PC-3 (cell line): ENCODE measurements at regions not wholly inside any gene's neighbourhood (a gene's known extent, or its start where the extent isn't known, plus 50 kb on each side); places are given as distances from the start of the nearest gene placed in this dataset.

ENCODE experiments used
- EZH2 ChIP-seq: fragments of 300-600 bp; sonication (generic); IDR thresholded peaks from one replicate; pipeline ENCODE4 v1.6.1; 2017; ENCODE audit warnings: antibody characterized with exemption, mild to moderate bottlenecking, low read length; ENCODE audit not compliant: unreplicated experiment
- TF ChIP-seq, protein P1 (sequence below): fragments of 300-600 bp; sonication (generic); conservative IDR thresholded peaks from 2 replicates; pipeline ENCODE4 v1.5.1; 2017; ENCODE audit warnings: antibody characterized with exemption, low read depth, mild to moderate bottlenecking, low read length

DNA sequence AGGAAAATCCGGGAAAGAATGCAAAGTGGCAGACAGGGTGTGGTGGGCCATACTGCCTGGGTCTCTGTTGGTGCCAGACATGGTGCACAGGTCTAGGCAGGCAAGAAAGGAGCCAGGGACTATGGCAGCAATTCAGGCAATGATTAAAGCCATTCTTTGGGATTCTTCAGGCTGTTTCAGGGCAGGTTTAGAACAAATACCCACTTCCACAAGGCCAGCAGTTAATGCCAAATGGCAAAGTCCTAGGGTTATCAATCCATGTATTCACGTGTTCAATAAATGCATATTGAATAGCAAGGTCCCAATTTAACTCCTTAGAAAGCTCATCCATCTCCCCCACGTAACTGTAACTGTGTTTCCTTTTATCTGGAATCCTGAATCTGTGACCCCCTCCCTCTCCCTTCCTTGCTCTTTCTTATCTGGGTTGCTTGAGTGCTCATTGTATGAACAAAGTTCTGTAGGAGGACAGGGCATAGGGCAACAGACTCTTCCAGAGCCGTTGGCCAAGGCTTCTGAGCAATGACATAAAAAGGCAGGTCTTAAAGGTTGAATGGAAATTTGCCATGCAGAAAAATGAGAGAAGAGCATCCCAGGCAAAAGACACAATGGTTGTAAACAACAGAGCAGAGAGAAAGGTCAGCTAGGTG is 146.8 kb upstream of the KLHL29 start:
- TF ChIP-seq, protein P1, sequence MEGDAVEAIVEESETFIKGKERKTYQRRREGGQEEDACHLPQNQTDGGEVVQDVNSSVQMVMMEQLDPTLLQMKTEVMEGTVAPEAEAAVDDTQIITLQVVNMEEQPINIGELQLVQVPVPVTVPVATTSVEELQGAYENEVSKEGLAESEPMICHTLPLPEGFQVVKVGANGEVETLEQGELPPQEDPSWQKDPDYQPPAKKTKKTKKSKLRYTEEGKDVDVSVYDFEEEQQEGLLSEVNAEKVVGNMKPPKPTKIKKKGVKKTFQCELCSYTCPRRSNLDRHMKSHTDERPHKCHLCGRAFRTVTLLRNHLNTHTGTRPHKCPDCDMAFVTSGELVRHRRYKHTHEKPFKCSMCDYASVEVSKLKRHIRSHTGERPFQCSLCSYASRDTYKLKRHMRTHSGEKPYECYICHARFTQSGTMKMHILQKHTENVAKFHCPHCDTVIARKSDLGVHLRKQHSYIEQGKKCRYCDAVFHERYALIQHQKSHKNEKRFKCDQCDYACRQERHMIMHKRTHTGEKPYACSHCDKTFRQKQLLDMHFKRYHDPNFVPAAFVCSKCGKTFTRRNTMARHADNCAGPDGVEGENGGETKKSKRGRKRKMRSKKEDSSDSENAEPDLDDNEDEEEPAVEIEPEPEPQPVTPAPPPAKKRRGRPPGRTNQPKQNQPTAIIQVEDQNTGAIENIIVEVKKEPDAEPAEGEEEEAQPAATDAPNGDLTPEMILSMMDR = no peak
- TF ChIP-seq EZH2 = no peak
